ENCODE measurements at regions not wholly inside any gene's neighbourhood (a gene's known extent, or its start where the extent isn't known, plus 50 kb on each side); places are given as distances from the start of the nearest gene placed in this dataset.
A peak's percentile ranks its signal among the peaks of the same experiment; 100 is the strongest.
"Not testable (repeated sequence)": the region's sequence is repeated elsewhere in the genome, so short reads cannot be mapped to it uniquely, and the experiment has no call there.

- Mint-ChIP-seq H3K9me3 (peaks cover 20% of the 10 kb centered on the region), H3K4me3 (no peak overlapping the region), H3K4me1 (peaks cover 22% of the 10 kb centered on the region), H3K27me3 (ENCODE audit: low read depth, poor library complexity) (peaks cover 9% of the 10 kb centered on the region), H3K27ac (peak overlapping the region; percentile 69), H3K36me3 (ENCODE audit: low read depth) (peaks cover 9% of the 10 kb centered on the region)
- peak; percentile 9 for DNase-seq
- no peak for TF ChIP-seq CTCF (IDR thresholded peaks at IDR 0.05)
Observed at GRCh38 chr9:75487856-75488718, 399.8 kb downstream of the OSTF1 start.

GRCh38 chr9:75488719-75489110 lies 400.4 kb downstream of the OSTF1 start:
- Mint-ChIP-seq H3K27ac (no peak overlapping the region), H3K9me3 (peaks cover 20% of the 10 kb centered on the region), H3K36me3 (ENCODE audit: low read depth) (peaks cover 9% of the 10 kb centered on the region), H3K4me3 (no peak overlapping the region), H3K27me3 (ENCODE audit: low read depth, poor library complexity) (peaks cover 6% of the 10 kb centered on the region), H3K4me1 (peaks cover 22% of the 10 kb centered on the region)
- DNase-seq: no peak
- no peak for TF ChIP-seq CTCF (IDR thresholded peaks at IDR 0.05)

- Mint-ChIP-seq H3K36me3 (ENCODE audit: low read depth) (peaks cover 9% of the 10 kb centered on the region), H3K4me1 (peaks cover 22% of the 10 kb centered on the region), H3K4me3 (no peak overlapping the region), H3K27me3 (ENCODE audit: low read depth, poor library complexity) (peaks cover 6% of the 10 kb centered on the region), H3K9me3 (peaks cover 20% of the 10 kb centered on the region), H3K27ac (no peak overlapping the region)
- DNase-seq: no peak
- no peak for TF ChIP-seq CTCF (IDR thresholded peaks at IDR 0.05)
Observed at GRCh38 chr9:75490326-75490725, 400.1 kb upstream of the PCSK5 start.

- Mint-ChIP-seq H3K27ac (no peak overlapping the region), H3K4me1 (peaks cover 22% of the 10 kb centered on the region), H3K27me3 (ENCODE audit: low read depth, poor library complexity) (peaks cover 6% of the 10 kb centered on the region), H3K36me3 (ENCODE audit: low read depth) (peaks cover 9% of the 10 kb centered on the region), H3K4me3 (no peak overlapping the region), H3K9me3 (peaks cover 20% of the 10 kb centered on the region)
- TF ChIP-seq CTCF (IDR thresholded peaks at IDR 0.05): no peak
- no peak for DNase-seq
Observed at GRCh38 chr9:75491533-75491932, 398.9 kb upstream of the PCSK5 start.

- H3K4me1 Mint-ChIP-seq: no peaks in the 10 kb centered on the region
- no peak overlapping the region for H3K4me3 Mint-ChIP-seq
- DNase-seq: no peak
- no peaks in the 10 kb centered on the region for H3K9me3 Mint-ChIP-seq
- TF ChIP-seq CTCF (IDR thresholded peaks at IDR 0.05): no peak
- no peak overlapping the region for H3K27ac Mint-ChIP-seq
- H3K36me3 Mint-ChIP-seq (ENCODE audit: low read depth): no peaks in the 10 kb centered on the region
- H3K27me3 Mint-ChIP-seq (ENCODE audit: low read depth, poor library complexity): no peaks in the 10 kb centered on the region
Observed at GRCh38 chr9:75499812-75500211, 390.7 kb upstream of the PCSK5 start.

GRCh38 chr9:75500479-75500878 lies 390.0 kb upstream of the PCSK5 start:
- Mint-ChIP-seq H3K4me1 (no peaks in the 10 kb centered on the region), H3K36me3 (ENCODE audit: low read depth) (no peaks in the 10 kb centered on the region), H3K9me3 (peaks cover under 1% of the 10 kb centered on the region), H3K27me3 (ENCODE audit: low read depth, poor library complexity) (no peaks in the 10 kb centered on the region), H3K27ac (no peak overlapping the region), H3K4me3 (no peak overlapping the region)
- no peak for TF ChIP-seq CTCF (IDR thresholded peaks at IDR 0.05)
- no peak for DNase-seq

- not testable (repeated sequence) for DNase-seq; H3K4me3 Mint-ChIP-seq; H3K9me3 Mint-ChIP-seq; H3K4me1 Mint-ChIP-seq; H3K27ac Mint-ChIP-seq; H3K27me3 Mint-ChIP-seq (ENCODE audit: low read depth, poor library complexity); H3K36me3 Mint-ChIP-seq (ENCODE audit: low read depth)
Observed at GRCh38 chr9:75500940-75501339, 389.5 kb upstream of the PCSK5 start.

All from nephron progenitor cell (in vitro differentiated cells).